B cell (primary cell): ENCODE measurements at regions not wholly inside any gene's neighbourhood (a gene's known extent, or its start where the extent isn't known, plus 50 kb on each side); places are given as distances from the start of the nearest gene placed in this dataset.

Experiments
- ATAC-seq: fragments of 200-7000 bp; cut with Tn5 transposase; one replicate; pipeline ENCODE4 v1.10.0; 2021; ENCODE audit warnings: low read depth, mild to moderate bottlenecking, moderate number of reproducible peaks, moderate library complexity
- CTCF ChIA-PET: fragments of 350-600 bp; sonication (Branson Sonifier 250); formaldehyde crosslinking; loops from one replicate; lab custom pipeline; 2021; ENCODE audit warnings: antibody characterized with exemption, inconsistent platforms; lab: Charles Lee
- POLR2A ChIA-PET: fragments of 350-600 bp; sonication (Branson Sonifier 250); formaldehyde crosslinking; loops from one replicate; lab custom pipeline; 2021; ENCODE audit warnings: antibody characterized with exemption; lab: Charles Lee
- DNase-seq: peaks from one replicate; pipeline ENCODE4 v3.0.0; 2013
- H2AFZ ChIP-seq: 2 replicates; pipeline ENCODE4 v1.6.1; 2012; ENCODE audit warnings: mild to moderate bottlenecking, low read depth, low read length; ENCODE audit not compliant: insufficient read depth, poor library complexity, severe bottlenecking
- H3K27ac ChIP-seq, 2 donors: 1 replicate in 1 of 2; 2 replicates in 1 of 2; pipeline ENCODE4 v1.5.1; 2012 to 2013; ENCODE audit warnings: low read length in 2 of 2, mild to moderate bottlenecking in 2 of 2, moderate library complexity in 1 of 2
- H3K27me3 ChIP-seq, 4 experiments: fragments of 200-600 bp in 1 of 4; sonication (generic) in 1 of 4; replicated peaks in 1 of 4; 1 replicate in 2 of 4; 2 replicates in 2 of 4; pipeline versions ENCODE4 v1.6.1 to v1.7.0; 2013 to 2016; ENCODE audit warnings: low read length in 3 of 4, mild to moderate bottlenecking in 2 of 4, mixed read lengths in 1 of 4, moderate library complexity in 1 of 4; ENCODE audit not compliant: insufficient read depth in 4 of 4, control insufficient read depth in 3 of 4; ENCODE audit errors: control extremely low read depth in 1 of 4
- H3K36me3 ChIP-seq, 2 experiments: replicated peaks in 1 of 2; 1 replicate in 1 of 2; 2 replicates in 1 of 2; pipeline versions ENCODE4 v1.6.1 to v1.7.1; 2013; ENCODE audit warnings: low read length in 1 of 2; ENCODE audit not compliant: insufficient read depth in 2 of 2, control insufficient read depth in 1 of 2; ENCODE audit errors: control extremely low read depth in 1 of 2, extremely low read depth in 1 of 2
- H3K4me1 ChIP-seq, 2 donors: fragments of 200-600 bp in 1 of 2; sonication (generic) in 1 of 2; 1 replicate in 1 of 2; 2 replicates in 1 of 2; pipeline versions ENCODE4 v1.5.1 to v1.6.1; 2013 to 2017; ENCODE audit warnings: low read length in 2 of 2; ENCODE audit not compliant: control insufficient read depth in 2 of 2, insufficient read depth in 2 of 2
- H3K4me2 ChIP-seq: replicated peaks from 2 replicates; pipeline ENCODE3; 2012; ENCODE audit warnings: mild to moderate bottlenecking, low read depth, low read length; ENCODE audit not compliant: poor library complexity, severe bottlenecking
- H3K4me3 ChIP-seq, 5 experiments: fragments of 200-600 bp in 1 of 5; sonication (generic) in 1 of 5; 1 replicate in 3 of 5; 2 replicates in 2 of 5; pipeline versions ENCODE4 v1.5.1 to v1.7.0; 2011 to 2016; ENCODE audit warnings: low read length in 4 of 5, mild to moderate bottlenecking in 4 of 5, low read depth in 2 of 5, control low read depth in 1 of 5, moderate library complexity in 1 of 5; ENCODE audit not compliant: insufficient read depth in 1 of 5; ENCODE audit errors: control extremely low read depth in 1 of 5, extremely low read depth in 1 of 5
- H3K79me2 ChIP-seq: fragments of 200-600 bp; sonication (generic); one replicate; pipeline ENCODE4 v1.6.0; 2016; ENCODE audit warnings: low read length; ENCODE audit not compliant: control insufficient read depth, insufficient read depth
- H3K9ac ChIP-seq: fragments of 200-600 bp; sonication (generic); 2 replicates; pipeline ENCODE4 v1.6.1; 2017; ENCODE audit warnings: mild to moderate bottlenecking, low read length, moderate library complexity
- H3K9me3 ChIP-seq, 3 donors: one replicate each; pipeline versions ENCODE4 v1.6.1 to v1.7.1; 2013; ENCODE audit warnings: low read length in 2 of 3; ENCODE audit not compliant: control insufficient read depth in 2 of 3, insufficient read depth in 1 of 3; ENCODE audit errors: control extremely low read depth in 1 of 3
- H4K20me1 ChIP-seq: 2 replicates; pipeline ENCODE4 v1.6.0; 2012; ENCODE audit warnings: mild to moderate bottlenecking, low read length; ENCODE audit not compliant: insufficient read depth, control insufficient read depth, poor library complexity, severe bottlenecking
- H3K27ac Mint-ChIP-seq: one replicate; pipeline ENCODE4 v1.8.0; 2021; ENCODE audit warnings: mixed read lengths
- H3K27me3 Mint-ChIP-seq: one replicate; pipeline ENCODE4 v1.8.0; 2021; ENCODE audit warnings: mixed read lengths
- H3K4me1 Mint-ChIP-seq: one replicate; pipeline ENCODE4 v1.8.0; 2021; ENCODE audit warnings: mixed read lengths
- H3K4me3 Mint-ChIP-seq: one replicate; pipeline ENCODE4 v1.8.0; 2021; ENCODE audit warnings: mixed read lengths
- H3K9me3 Mint-ChIP-seq: one replicate; pipeline ENCODE4 v1.8.0; 2022; ENCODE audit warnings: mixed read lengths; ENCODE audit not compliant: insufficient read depth
- CTCF ChIP-seq: fragments of 200-600 bp; IDR thresholded peaks from one replicate; pipeline ENCODE4 v1.8.0; 2022; ENCODE audit warnings: antibody characterized with exemption, mild to moderate bottlenecking
- EZH2 ChIP-seq: IDR thresholded peaks from 2 replicates; pipeline ENCODE4 v1.6.1; 2012; ENCODE audit warnings: borderline replicate concordance, low read depth, mild to moderate bottlenecking, moderate library complexity, low read length; ENCODE audit not compliant: insufficient read depth, poor library complexity, severe bottlenecking
- WGBS: methylation state at CpG from one replicate; pipeline ENCODE4 v1.1.5; 2013; ENCODE audit warnings: missing lambda C conversion rate; ENCODE audit not compliant: insufficient coverage; 5-methylcytosine and 5-hydroxymethylcytosine counted together
- intact Hi-C: fragments of 100-400 bp; cut with micrococcal nuclease; formaldehyde crosslinking; loops from one replicate; pipeline ENCODE4 v1.10.0; 2022

GRCh38 chr13:90105849-90106496 lies 1241.5 kb upstream of the MIR17HG start:
- no peak overlapping the region for H2AFZ ChIP-seq
- intact Hi-C loops, result no loop called here
- TF ChIP-seq EZH2 (no peak), CTCF (no peak)
- no peak overlapping the region for H3K4me3 ChIP-seq
- 24% methylated on average over 2 of the region's 3 CpGs for WGBS
- POLR2A ChIA-PET, result no interaction called here
- H3K27me3 ChIP-seq, result no peaks in the 10 kb centered on the region
- CTCF ChIA-PET, result no interaction called here
- ATAC-seq (no peak), DNase-seq (no peak)
- Mint-ChIP-seq H3K27me3 (no peaks in the 10 kb centered on the region), H3K4me3 (no peak overlapping the region), H3K9me3 (peaks cover 7% of the 10 kb centered on the region), H3K4me1 (no peaks in the 10 kb centered on the region), H3K27ac (no peak overlapping the region)
- H3K9ac ChIP-seq, result no peak overlapping the region
- H3K36me3 ChIP-seq, result no peaks in the 10 kb centered on the region
- H3K4me1 ChIP-seq, result no peaks in the 10 kb centered on the region
- H3K27ac ChIP-seq, result no peak overlapping the region
- H4K20me1 ChIP-seq, result no peaks in the 10 kb centered on the region
- no peaks in the 10 kb centered on the region for H3K79me2 ChIP-seq
- no peak overlapping the region for H3K4me2 ChIP-seq
- peaks cover 0 to 14% (median 1%) of the 10 kb centered on the region in 3 donors for H3K9me3 ChIP-seq

DNA sequence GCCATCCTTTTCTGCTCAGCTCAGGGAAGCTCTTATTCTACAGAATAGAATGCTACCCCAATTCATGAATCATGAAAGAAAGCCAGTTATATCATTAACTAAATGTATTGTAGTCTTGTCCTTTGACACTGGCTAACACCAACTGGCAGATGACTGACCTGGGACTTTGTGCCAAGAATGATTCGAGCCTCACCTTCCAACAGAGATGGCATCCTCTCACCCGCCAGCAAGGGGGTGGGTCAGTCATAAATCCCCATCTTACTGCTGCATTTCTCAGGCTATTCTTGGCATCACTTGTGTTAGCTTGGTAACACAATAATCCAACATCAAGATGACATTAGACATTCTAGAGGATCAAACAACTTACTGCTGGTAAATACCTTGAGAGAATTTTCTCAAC lies 1239.8 kb upstream of the MIR17HG start:
- no peaks in the 10 kb centered on the region for H4K20me1 ChIP-seq
- no peak overlapping the region for H3K27ac ChIP-seq
- no peaks in the 10 kb centered on the region for H3K4me1 Mint-ChIP-seq
- no peaks in the 10 kb centered on the region for H3K79me2 ChIP-seq
- no peak overlapping the region for H3K27ac Mint-ChIP-seq
- no peaks in the 10 kb centered on the region for H3K27me3 Mint-ChIP-seq
- H3K4me2 ChIP-seq, result no peak overlapping the region
- H3K4me3 ChIP-seq, result no peak overlapping the region
- intact Hi-C loops, result no loop called here
- H2AFZ ChIP-seq, result no peak overlapping the region
- CTCF ChIA-PET, result no interaction called here
- H3K9ac ChIP-seq, result no peak overlapping the region
- H3K4me3 Mint-ChIP-seq, result no peak overlapping the region
- no peak for ATAC-seq
- H3K9me3 Mint-ChIP-seq, result peaks cover 8% of the 10 kb centered on the region
- H3K9me3 ChIP-seq, result peaks cover 0 to 14% (median 1%) of the 10 kb centered on the region in 3 donors
- no peaks in the 10 kb centered on the region for H3K4me1 ChIP-seq
- no peaks in the 10 kb centered on the region for H3K36me3 ChIP-seq
- POLR2A ChIA-PET, result no interaction called here
- no peaks in the 10 kb centered on the region for H3K27me3 ChIP-seq
- WGBS, result no CpG with 5 or more reads among the region's 2 CpGs
- TF ChIP-seq EZH2, result no peak
- TF ChIP-seq CTCF, result no peak
- no peak for DNase-seq
